ENCODE measurements at regions not wholly inside any gene's neighbourhood (a gene's known extent, or its start where the extent isn't known, plus 50 kb on each side); places are given as distances from the start of the nearest gene placed in this dataset.

DNA sequence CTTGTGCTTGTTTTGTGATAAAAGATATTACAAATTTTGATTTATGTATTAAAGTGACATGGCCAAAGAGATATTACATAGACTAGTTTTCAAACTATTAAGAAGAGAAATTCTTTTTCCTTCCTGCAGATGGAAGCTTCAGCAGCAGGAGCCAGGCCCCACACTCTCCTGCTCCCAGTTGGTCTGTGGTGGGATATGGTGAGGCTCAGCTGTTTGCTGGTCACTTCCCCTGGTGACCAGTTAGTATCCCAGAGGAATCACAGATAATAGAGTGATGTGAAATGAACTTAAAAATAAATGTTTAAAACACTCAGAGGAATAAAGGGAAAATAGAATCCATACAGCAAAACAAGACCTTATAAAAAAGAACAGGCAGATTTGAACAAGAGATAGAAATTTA lies 154.7 kb downstream of the KTN1 start:
- DNase-seq: no peak

- DNase-seq: no peak
Measured at GRCh38 chr14:55739967-55740648, 160.1 kb downstream of the KTN1 start.

- no peak for DNase-seq
Measured at GRCh38 chr14:55740649-55740989, 160.6 kb downstream of the KTN1 start.

- no peak for DNase-seq
Measured at GRCh38 chr14:55741240-55741639, 161.2 kb downstream of the KTN1 start.

GRCh38 chr14:55743551-55743950 lies 163.5 kb downstream of the KTN1 start:
- DNase-seq: no peak

DNA sequence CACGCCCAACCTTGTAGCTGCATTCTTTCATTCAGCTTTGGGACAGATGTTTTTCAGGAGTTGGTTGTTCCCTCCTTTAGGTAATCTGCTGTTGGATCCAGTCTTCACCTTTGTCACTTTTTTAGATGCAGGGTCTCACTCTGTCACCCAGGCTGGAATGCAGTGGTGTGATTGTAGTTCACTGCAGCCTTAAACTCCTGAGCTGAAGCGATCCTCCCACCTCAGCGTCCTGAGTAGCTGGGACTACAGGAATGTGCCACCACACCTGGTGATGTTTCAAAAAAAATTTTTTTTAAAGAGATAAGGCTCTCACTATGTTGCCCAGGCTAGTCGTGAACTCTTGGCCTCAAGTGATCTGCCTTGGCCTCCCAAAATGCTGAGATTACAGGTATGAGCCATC lies 164.3 kb downstream of the KTN1 start:
- DNase-seq: no peak

- no peak for DNase-seq
Measured at GRCh38 chr14:55745906-55746305, 165.9 kb downstream of the KTN1 start.

DNA sequence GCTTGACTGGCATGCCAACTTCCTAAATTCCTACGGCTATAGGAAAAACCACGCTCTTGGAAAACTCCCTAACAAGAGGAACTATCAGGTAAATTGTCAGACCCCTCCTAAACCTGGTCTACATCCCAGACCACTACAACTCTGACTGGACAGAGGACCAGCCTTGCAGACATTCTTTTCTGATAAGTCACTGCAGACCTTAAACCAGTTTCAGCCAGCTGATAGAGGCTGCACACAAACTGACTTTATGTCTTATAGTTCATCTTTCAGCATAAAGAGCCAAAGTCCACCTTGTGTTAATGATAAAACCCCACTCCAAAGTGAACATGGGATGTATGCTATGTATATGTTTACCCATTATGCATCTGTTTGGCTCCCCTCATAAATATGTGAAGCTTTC lies 166.6 kb downstream of the KTN1 start:
- DNase-seq: no peak

GRCh38 chr14:55747186-55747585 lies 167.2 kb downstream of the KTN1 start:
- DNase-seq: no peak

DNA sequence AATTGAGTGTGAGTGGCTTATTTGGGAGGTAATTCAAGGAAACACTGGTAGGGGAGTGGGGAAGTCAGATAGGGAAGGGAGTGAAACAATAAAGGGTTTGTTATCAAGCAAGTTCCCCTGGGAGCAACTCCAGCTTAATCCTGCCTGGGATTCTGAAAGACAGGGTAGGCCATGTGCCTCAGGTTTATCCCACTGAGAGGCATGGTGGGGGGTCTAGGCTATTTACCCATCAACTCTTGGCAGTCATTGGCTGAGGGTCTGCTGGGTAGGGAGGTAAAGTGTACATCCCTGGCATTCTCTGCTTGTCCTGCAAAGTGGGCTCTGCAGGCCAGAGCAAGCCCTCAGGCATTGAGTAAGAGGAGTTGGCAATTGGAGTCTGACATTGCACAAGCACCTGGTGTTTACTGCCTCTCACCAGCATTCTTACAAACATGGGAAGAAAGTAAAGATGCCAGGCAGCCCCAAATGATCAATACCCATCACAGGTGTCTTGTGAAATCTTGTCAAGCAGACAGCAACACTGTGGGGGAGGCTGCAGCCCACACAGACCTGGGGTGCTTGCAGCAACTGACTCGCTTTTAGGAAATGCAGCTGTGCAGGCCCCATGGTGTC lies 169.3 kb downstream of the KTN1 start:
- DNase-seq: no peak

DNA sequence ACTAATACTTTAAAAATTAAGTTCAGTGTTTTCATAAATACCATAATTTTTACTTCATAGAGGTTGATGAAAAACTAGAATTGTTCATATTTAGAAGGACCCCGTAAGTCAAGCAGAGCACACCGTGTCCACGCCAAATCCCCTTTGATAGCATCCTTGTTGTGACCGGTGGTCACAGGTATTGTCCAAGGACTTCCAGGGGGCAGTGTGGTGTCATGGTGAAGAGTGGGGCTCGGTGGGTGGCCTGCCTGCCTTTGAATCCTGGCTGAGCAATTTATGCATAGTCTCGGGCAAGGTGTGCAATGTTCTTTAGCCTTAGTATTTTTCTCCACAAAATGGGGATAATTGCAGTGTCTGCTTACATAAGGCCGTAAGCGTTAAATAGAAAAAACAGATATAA lies 169.9 kb downstream of the KTN1 start:
- no peak for DNase-seq

- DNase-seq: no peak
Measured at GRCh38 chr14:55752580-55753390, 172.8 kb downstream of the KTN1 start.

- no peak for DNase-seq
Measured at GRCh38 chr14:55754471-55754870, 174.5 kb downstream of the KTN1 start.

- DNase-seq: no peak
Measured at GRCh38 chr14:55754871-55755270, 174.9 kb downstream of the KTN1 start.

DNA sequence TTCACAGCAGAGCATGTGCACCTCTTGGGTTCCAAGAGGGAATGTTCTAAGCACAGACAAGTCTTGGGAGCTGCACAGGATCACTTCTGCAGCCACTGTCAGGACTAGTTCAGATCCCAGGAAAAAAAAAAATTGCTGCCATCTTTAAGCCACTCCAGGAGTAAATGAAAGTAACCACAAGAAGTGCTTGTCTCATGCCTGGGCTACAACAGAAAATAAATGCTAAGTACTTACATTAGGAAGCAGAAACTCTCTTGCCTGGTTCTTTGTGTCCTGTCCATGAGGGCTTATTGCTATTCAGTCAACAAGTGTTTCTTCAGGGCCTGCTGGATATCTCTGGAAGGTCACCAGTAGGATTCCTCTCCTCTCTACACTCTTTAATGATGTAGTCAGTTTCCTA lies 176.1 kb downstream of the KTN1 start:
- no peak for DNase-seq

DNA sequence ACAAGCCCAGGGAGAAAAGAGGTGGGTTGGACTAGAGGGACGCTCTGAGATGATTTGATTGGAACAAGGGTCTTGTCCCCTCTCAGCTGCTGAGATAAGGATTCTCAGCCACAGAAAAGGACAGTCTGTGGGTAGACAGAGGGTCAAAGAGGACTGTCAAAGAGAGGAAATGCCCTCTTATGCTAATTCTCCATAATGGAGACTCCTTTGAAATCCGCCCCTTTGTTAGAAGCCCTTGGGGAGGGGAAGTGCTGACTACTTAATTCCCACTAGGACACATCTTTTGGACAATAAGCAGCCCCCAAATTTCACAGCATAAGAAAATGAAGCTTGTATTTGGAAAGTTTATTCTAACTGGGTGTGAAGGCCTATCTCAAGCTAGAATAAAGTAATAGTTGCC lies 176.6 kb downstream of the KTN1 start:
- no peak for DNase-seq

DNA sequence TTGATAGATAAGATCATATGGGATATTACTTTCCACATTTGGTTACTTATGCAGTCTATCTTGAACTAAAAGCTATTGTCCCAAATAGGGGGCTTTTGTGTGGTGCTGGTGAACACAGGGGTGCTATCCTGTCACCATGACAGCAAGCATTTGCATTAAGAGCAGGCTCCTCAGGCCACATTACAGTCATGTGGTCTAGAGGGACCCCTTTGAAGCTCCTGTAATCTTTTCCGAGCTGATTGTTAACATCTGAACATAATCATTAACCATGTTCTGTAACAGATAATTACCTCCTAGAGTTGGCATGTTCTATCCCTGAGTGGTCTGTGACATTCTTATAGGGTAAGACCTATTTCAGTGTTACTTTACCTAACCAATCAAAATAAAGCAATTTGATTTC lies 178.8 kb downstream of the KTN1 start:
- no peak for DNase-seq

DNA sequence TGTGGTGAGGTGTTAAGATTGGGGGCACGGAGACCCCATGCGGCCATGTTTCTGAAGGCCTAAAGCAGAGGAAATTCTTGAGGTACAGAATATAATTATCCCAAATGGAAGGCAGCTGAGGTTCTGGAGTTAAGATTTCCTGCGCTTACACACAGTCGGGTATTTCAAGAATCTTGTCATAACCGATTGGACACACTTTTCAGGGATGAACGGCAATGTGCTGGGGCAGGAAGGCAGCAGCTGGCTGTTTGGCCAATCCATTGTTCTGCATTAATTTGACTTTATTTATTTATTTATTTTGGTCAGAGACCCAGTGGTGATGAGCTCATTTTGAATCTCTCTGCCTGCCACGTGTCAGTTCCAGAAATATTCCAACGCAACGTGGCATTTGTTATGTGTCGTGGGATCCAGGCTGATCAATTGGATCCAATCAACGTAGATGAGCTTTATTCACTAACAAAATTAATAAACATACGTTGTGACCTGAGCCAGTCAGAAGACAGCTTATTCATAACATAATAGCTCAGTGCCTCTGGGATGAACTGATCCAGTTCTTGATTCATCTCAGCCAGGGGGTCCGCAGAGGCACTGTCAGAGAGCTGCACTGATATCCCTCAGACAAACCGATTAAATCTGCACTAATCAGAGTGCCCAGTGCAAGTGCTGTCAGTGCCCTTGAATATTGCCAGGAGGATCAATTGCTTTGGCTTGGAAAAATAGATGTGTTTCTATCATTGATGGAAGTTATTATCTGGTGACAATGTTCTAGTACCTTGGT lies 181.0 kb downstream of the KTN1 start:
- no peak for DNase-seq

GRCh38 chr14:55761651-55762050 lies 181.6 kb downstream of the KTN1 start:
- DNase-seq: no peak

DNA sequence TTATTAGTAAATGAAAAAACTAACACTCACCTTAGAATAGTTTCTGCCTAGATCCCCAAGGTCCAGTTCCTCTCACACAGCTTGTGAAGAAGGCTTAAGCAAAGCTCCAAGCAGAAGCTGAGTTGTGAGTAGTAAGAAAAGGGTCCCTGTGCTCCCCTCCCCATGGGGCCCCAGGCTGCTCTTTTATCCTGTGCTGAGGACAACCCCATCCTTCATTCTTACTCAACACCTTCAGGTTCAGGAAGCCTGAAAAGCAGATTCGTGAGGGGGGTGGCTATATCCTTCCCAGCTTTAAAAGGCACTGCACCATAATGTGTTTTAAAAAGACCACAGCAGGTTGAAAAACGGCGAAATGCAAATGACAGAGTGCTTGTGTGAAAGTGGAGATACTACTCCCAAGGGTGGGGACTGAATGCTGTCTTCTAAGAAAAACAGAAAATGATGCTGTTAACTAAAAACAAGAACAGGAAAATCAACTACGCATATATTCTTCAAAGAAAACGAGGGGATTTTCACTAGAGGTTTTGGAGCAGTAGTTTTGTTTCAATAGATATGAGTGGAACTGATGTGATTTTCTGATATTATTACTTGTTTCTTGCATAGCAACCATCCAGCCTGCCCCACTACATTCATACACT lies 182.7 kb downstream of the KTN1 start:
- no peak for DNase-seq

- no peak for DNase-seq
Measured at GRCh38 chr14:55764784-55765183, 184.8 kb downstream of the KTN1 start.

DNA sequence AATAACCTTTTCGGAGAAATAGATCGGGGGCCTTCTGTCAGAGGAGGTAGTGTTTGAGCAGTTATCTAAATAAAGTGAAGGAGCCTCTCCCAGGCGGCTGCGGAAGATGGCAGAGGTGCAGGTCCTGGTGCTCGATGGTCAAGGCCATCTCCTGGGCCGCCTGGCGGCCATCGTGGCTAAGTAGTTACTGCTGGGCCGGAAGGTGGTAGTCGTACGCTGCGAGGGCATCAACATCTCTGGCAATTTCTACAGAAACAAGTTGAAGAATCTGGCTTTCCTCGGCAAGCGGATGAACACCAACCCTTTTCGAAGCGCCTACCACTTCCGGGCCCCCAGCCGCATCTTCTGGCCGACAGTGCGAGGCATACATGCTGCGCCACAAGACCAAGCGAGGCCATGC lies 186.1 kb downstream of the KTN1 start:
- DNase-seq: no peak

DNA sequence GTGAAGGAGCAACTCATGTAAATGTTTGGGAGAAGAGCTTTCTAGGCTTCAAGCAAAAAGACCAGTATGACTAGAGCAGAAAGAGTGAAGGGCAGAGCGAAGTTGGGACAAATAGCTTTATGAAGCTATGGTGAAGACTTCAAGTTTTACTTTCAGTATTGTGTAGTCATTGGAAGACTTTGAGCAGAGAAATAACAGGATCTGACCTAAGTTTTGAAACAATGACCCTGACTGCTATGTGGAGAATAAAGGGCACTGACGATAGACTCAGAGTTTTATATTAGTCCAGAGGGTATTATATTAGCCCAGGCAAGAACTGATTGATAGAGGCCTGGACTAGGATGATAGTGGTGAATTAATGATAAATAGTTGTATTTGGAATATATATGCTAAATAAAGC lies 187.3 kb downstream of the KTN1 start:
- no peak for DNase-seq
